ENCODE measurements at regions not wholly inside any gene's neighbourhood (a gene's known extent, or its start where the extent isn't known, plus 50 kb on each side); places are given as distances from the start of the nearest gene placed in this dataset.

GRCh38 chr7:136807598-136807997 is 60.9 kb upstream of the CHRM2 start:
- no peaks in the 10 kb centered on the region for H3K4me1 ChIP-seq
- intact Hi-C loops (cut with DNase I; ENCODE audit: low total_unique reads) (no loop called here), in situ Hi-C loops (cut with MboI; ENCODE audit: low pct_ligation_motif_present in 1 of 4, low pct_unique_long_range_greater_than_20kb in 1 of 4, low sequenced_read_pairs in 3 of 4) (no loop called here)
- no peak for DNase-seq
- H3K27ac ChIP-seq: no peak overlapping the region
- TF ChIP-seq POLR2AphosphoS5 (IDR thresholded peaks at IDR 0.05) (no peak), POLR2A (IDR thresholded peaks at IDR 0.05) (no peak), CTCF (IDR thresholded peaks at IDR 0.05) (no peak), EP300 (IDR thresholded peaks at IDR 0.05; ENCODE audit: low read depth) (no peak)
- WGBS, 2 donors (ENCODE audit: low coverage in 1 of 2): 47 to 62% methylated on average over 1 of the region's 1 CpG
- no peaks in the 10 kb centered on the region for H3K36me3 ChIP-seq
- H3K4me3 ChIP-seq: no peak overlapping the region
- H3K27me3 ChIP-seq: no peaks in the 10 kb centered on the region
- H3K9me3 ChIP-seq: peaks cover 3% of the 10 kb centered on the region in 2 donors

- DNase-seq: no peak
- intact Hi-C loops (cut with DNase I; ENCODE audit: low total_unique reads) (no loop called here), in situ Hi-C loops (cut with MboI; ENCODE audit: low pct_ligation_motif_present in 1 of 4, low pct_unique_long_range_greater_than_20kb in 1 of 4, low sequenced_read_pairs in 3 of 4) (no loop called here)
- Histone ChIP-seq H3K4me1 (no peaks in the 10 kb centered on the region), H3K27ac (no peak overlapping the region), H3K9me3 (peaks cover 3% of the 10 kb centered on the region in 2 donors), H3K4me3 (no peak overlapping the region), H3K36me3 (no peaks in the 10 kb centered on the region), H3K27me3 (no peaks in the 10 kb centered on the region)
- WGBS, 2 donors (ENCODE audit: low coverage in 1 of 2): 86 to 90% methylated on average over 2 of the region's 2 CpGs
- no peak for TF ChIP-seq POLR2AphosphoS5 (IDR thresholded peaks at IDR 0.05)
- no peak for TF ChIP-seq POLR2A (IDR thresholded peaks at IDR 0.05)
- TF ChIP-seq CTCF (IDR thresholded peaks at IDR 0.05): no peak
- no peak for TF ChIP-seq EP300 (IDR thresholded peaks at IDR 0.05; ENCODE audit: low read depth)
These were observed 65.4 kb upstream of the CHRM2 start for GRCh38 chr7:136803028-136803427.

- DNase-seq: no peak
- Histone ChIP-seq H3K36me3 (no peaks in the 10 kb centered on the region), H3K27me3 (no peaks in the 10 kb centered on the region), H3K4me3 (no peak overlapping the region), H3K27ac (no peak overlapping the region), H3K4me1 (no peaks in the 10 kb centered on the region), H3K9me3 (peaks cover 0 to 6% of the 10 kb centered on the region in 2 donors)
- WGBS, 2 donors (ENCODE audit: low coverage in 1 of 2): 50 to 73% methylated on average over 1 of the region's 1 CpG
- intact Hi-C loops (cut with DNase I; ENCODE audit: low total_unique reads): no loop called here
- in situ Hi-C loops (cut with MboI; ENCODE audit: low pct_ligation_motif_present in 1 of 4, low pct_unique_long_range_greater_than_20kb in 1 of 4, low sequenced_read_pairs in 3 of 4): no loop called here
- no peak for TF ChIP-seq POLR2A (IDR thresholded peaks at IDR 0.05)
- no peak for TF ChIP-seq POLR2AphosphoS5 (IDR thresholded peaks at IDR 0.05)
- no peak for TF ChIP-seq EP300 (IDR thresholded peaks at IDR 0.05; ENCODE audit: low read depth)
- TF ChIP-seq CTCF (IDR thresholded peaks at IDR 0.05): no peak
These were observed 84.5 kb upstream of the CHRM2 start for GRCh38 chr7:136783934-136784333.

GRCh38 chr7:136741941-136742340 is 126.5 kb upstream of the CHRM2 start:
- Histone ChIP-seq H3K27ac (no peak overlapping the region), H3K4me1 (no peaks in the 10 kb centered on the region), H3K4me3 (no peak overlapping the region), H3K27me3 (no peaks in the 10 kb centered on the region), H3K36me3 (no peaks in the 10 kb centered on the region), H3K9me3 (peaks cover 5 to 15% of the 10 kb centered on the region in 2 donors)
- 76 to 81% methylated on average over 3 of the region's 3 CpGs for WGBS, 2 donors (ENCODE audit: low coverage in 1 of 2)
- intact Hi-C loops (cut with DNase I; ENCODE audit: low total_unique reads): no loop called here
- no peak for TF ChIP-seq CTCF (IDR thresholded peaks at IDR 0.05)
- TF ChIP-seq POLR2A (IDR thresholded peaks at IDR 0.05): no peak
- no peak for TF ChIP-seq EP300 (IDR thresholded peaks at IDR 0.05; ENCODE audit: low read depth)
- no peak for TF ChIP-seq POLR2AphosphoS5 (IDR thresholded peaks at IDR 0.05)
- in situ Hi-C loops (cut with MboI; ENCODE audit: low pct_ligation_motif_present in 1 of 4, low pct_unique_long_range_greater_than_20kb in 1 of 4, low sequenced_read_pairs in 3 of 4): no loop called here
- no peak for DNase-seq

Data from transverse colon (tissue), 4 donors.